Trophoblast cell (in vitro differentiated cells and primary cell): ENCODE measurements at regions not wholly inside any gene's neighbourhood (a gene's known extent, or its start where the extent isn't known, plus 50 kb on each side); places are given as distances from the start of the nearest gene placed in this dataset.

ENCODE experiments used
- DNase-seq, 2 donors: peaks; one replicate each; pipeline ENCODE4 v3.0.0-alpha.2; 2016
- H2AFZ ChIP-seq: 2 replicates; pipeline ENCODE4 v1.6.1; 2013; ENCODE audit warnings: low read length, moderate library complexity, mild to moderate bottlenecking; ENCODE audit not compliant: insufficient read depth, poor library complexity
- H2AK5ac ChIP-seq: 2 replicates; pipeline ENCODE4 v1.6.1; 2013; ENCODE audit warnings: mild to moderate bottlenecking, low read length
- H2BK120ac ChIP-seq: 2 replicates; pipeline ENCODE4 v1.6.1; 2013; ENCODE audit warnings: low read length, mild to moderate bottlenecking, moderate library complexity; ENCODE audit not compliant: insufficient read depth, poor library complexity
- H2BK12ac ChIP-seq: 2 replicates; pipeline ENCODE4 v1.6.1; 2013; ENCODE audit warnings: mild to moderate bottlenecking, low read length, moderate library complexity
- H2BK5ac ChIP-seq: 2 replicates; pipeline ENCODE4 v1.6.1; 2013; ENCODE audit warnings: low read length, low read depth, moderate library complexity, mild to moderate bottlenecking; ENCODE audit not compliant: poor library complexity
- H3K14ac ChIP-seq: 2 replicates; pipeline ENCODE4 v1.6.1; 2013; ENCODE audit warnings: mild to moderate bottlenecking, low read length
- H3K18ac ChIP-seq: 2 replicates; pipeline ENCODE4 v1.6.1; 2013; ENCODE audit warnings: mild to moderate bottlenecking, low read length
- H3K23ac ChIP-seq: 2 replicates; pipeline ENCODE4 v1.6.1; 2013; ENCODE audit warnings: low read length
- H3K27ac ChIP-seq: 2 replicates; pipeline ENCODE4 v1.5.1; 2013; ENCODE audit warnings: low read depth, mild to moderate bottlenecking, inconsistent platforms, low read length, moderate library complexity
- H3K27me3 ChIP-seq: 2 replicates; pipeline ENCODE4 v1.6.1; 2013; ENCODE audit warnings: inconsistent platforms, mild to moderate bottlenecking, low read length, moderate library complexity; ENCODE audit not compliant: insufficient read depth
- H3K36me3 ChIP-seq, 2 experiments: 1 replicate in 1 of 2; 2 replicates in 1 of 2; pipeline ENCODE4 v1.6.1; 2013; ENCODE audit warnings: low read length in 2 of 2, mild to moderate bottlenecking in 2 of 2, moderate library complexity in 1 of 2; ENCODE audit not compliant: insufficient read depth in 2 of 2, control insufficient read depth in 1 of 2
- H3K4ac ChIP-seq: 2 replicates; pipeline ENCODE4 v1.6.1; 2013; ENCODE audit warnings: low read depth, mild to moderate bottlenecking, low read length, moderate library complexity
- H3K4me1 ChIP-seq, 2 experiments: 1 replicate in 1 of 2; 2 replicates in 1 of 2; pipeline ENCODE4 v1.6.1; 2013; ENCODE audit warnings: low read length in 2 of 2, mild to moderate bottlenecking in 2 of 2, moderate library complexity in 1 of 2; ENCODE audit not compliant: insufficient read depth in 2 of 2, control insufficient read depth in 1 of 2
- H3K4me2 ChIP-seq: 2 replicates; pipeline ENCODE4 v1.6.1; 2013; ENCODE audit warnings: inconsistent platforms, mild to moderate bottlenecking, low read length, moderate library complexity
- H3K4me3 ChIP-seq: 2 replicates; pipeline ENCODE4 v1.5.1; 2013; ENCODE audit warnings: mild to moderate bottlenecking, low read depth, low read length, inconsistent platforms
- H3K79me1 ChIP-seq: one replicate; pipeline ENCODE4 v1.6.1; 2013; ENCODE audit warnings: low read length
- H3K79me2 ChIP-seq: 2 replicates; pipeline ENCODE4 v1.6.1; 2013; ENCODE audit warnings: low read length, mild to moderate bottlenecking; ENCODE audit not compliant: control insufficient read depth, insufficient read depth, poor library complexity
- H3K9ac ChIP-seq: 2 replicates; pipeline ENCODE4 v1.6.1; 2013; ENCODE audit warnings: mild to moderate bottlenecking, low read length
- H3K9me3 ChIP-seq: 2 replicates; pipeline ENCODE4 v1.6.1; 2013; ENCODE audit warnings: low read depth, mild to moderate bottlenecking, control low read depth, inconsistent platforms, low read length; ENCODE audit not compliant: insufficient read depth
- H4K12ac ChIP-seq: 2 replicates; pipeline ENCODE4 v1.6.1; 2013; ENCODE audit warnings: low read depth, mild to moderate bottlenecking, low read length, moderate library complexity
- H4K8ac ChIP-seq: 2 replicates; pipeline ENCODE4 v1.6.1; 2013; ENCODE audit warnings: low read depth, mild to moderate bottlenecking, low read length, moderate library complexity
- H4K91ac ChIP-seq: one replicate; pipeline ENCODE4 v1.6.1; 2013; ENCODE audit warnings: low read depth, mild to moderate bottlenecking, low read length, moderate library complexity
- WGBS: extraction: QIAGEN DNeasy Blood & Tissue Kit; methylation state at CpG from one replicate; pipeline ENCODE4 v1.1.7; 2013; ENCODE audit warnings: missing lambda C conversion rate; ENCODE audit not compliant: insufficient read length, insufficient coverage; ENCODE audit errors: extremely low coverage; 5-methylcytosine and 5-hydroxymethylcytosine counted together

DNA sequence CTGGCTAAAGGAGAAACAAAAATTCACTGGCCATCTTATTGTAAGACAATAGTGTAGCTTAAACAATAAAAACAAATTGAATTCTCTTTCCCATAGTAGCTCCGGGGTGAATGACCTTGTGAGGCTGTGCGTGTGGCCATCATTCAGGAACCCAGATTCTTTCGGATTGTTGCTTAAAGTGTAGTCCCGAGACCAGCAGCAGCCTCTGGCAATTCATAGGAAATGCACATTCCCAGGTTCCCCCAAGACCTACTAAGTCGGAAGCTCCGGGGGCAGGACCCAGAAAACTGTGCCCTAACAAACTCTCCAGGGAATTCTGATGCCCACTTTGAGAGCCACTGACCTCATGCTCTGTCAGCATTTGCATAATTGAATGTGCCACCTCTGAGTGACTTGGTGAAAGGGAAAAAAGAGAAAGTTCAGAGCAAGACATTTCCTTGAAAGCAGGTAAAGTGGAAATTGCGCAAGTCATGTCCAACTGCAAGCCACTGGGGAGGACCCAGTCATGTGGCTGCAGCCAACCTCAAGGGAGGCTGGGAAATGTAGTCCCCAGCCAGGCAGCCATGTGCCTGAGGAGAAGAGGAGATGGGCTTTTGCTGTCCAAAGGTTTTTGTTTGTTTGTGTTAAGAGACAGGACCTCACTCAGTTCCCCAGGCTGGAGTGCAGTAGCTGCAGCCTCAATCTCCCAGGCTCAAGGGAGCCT, 50.7 kb upstream of the PNMA8B start:
- Histone ChIP-seq H3K79me1 (peaks cover 3% of the 10 kb centered on the region), H3K27me3 (no peaks in the 10 kb centered on the region), H2BK5ac (no peak overlapping the region), H3K4me2 (peak overlapping the region; percentile 64), H4K91ac (no peak overlapping the region), H3K79me2 (no peaks in the 10 kb centered on the region), H3K9me3 (no peaks in the 10 kb centered on the region), H2AK5ac (no peak overlapping the region), H3K4me1 (no peaks in the 10 kb centered on the region), H3K14ac (no peak overlapping the region), H3K4ac (no peak overlapping the region), H2AFZ (peak overlapping the region; percentile 75), H3K27ac (no peak overlapping the region), H3K18ac (no peak overlapping the region), H3K23ac (no peak overlapping the region), H3K36me3 (no peaks in the 10 kb centered on the region), H3K4me3 (no peak overlapping the region), H3K9ac (peak overlapping the region; percentile 28), H4K12ac (peak overlapping the region; percentile 58), H2BK120ac (no peak overlapping the region), H2BK12ac (no peak overlapping the region), H4K8ac (peak overlapping the region; percentile 86)
- no CpG with 5 or more reads among the region's 7 CpGs for WGBS
- peak; percentile 40 to 65 for DNase-seq

DNA sequence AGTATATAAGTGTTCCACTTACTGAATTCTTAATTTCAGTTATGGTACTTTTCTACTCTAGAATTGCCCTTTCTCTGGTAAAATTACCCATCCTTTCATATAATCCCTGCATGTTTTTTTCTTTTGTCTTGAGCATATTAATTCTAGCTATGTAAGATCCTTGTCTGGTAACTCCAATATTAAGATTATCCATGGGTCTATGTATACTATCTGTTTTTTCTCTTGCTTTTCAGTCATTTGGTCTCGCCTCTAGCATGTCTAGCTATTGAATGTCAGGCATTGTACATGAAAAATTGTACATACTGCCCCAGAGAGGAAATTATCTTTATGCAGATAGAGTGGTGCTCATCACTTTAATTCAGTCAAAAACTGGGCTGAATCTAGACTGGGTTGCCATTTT, 50.4 kb upstream of the CALM3 start:
- no peak overlapping the region for H3K14ac ChIP-seq
- no peak overlapping the region for H3K4ac ChIP-seq
- H3K4me1 ChIP-seq, result no peaks in the 10 kb centered on the region
- H4K12ac ChIP-seq, result no peak overlapping the region
- no peaks in the 10 kb centered on the region for H3K27me3 ChIP-seq
- H3K18ac ChIP-seq, result no peak overlapping the region
- no peak overlapping the region for H2BK12ac ChIP-seq
- H2BK120ac ChIP-seq, result no peak overlapping the region
- H3K4me3 ChIP-seq, result no peak overlapping the region
- H4K8ac ChIP-seq, result no peak overlapping the region
- no peak overlapping the region for H3K23ac ChIP-seq
- H2AK5ac ChIP-seq, result no peak overlapping the region
- H3K9ac ChIP-seq, result no peak overlapping the region
- DNase-seq, result no peak
- no peaks in the 10 kb centered on the region for H3K36me3 ChIP-seq
- no peak overlapping the region for H3K4me2 ChIP-seq
- H3K79me1 ChIP-seq, result peaks cover 3% of the 10 kb centered on the region
- no CpG with 5 or more reads among the region's 1 CpG for WGBS
- H4K91ac ChIP-seq, result no peak overlapping the region
- no peak overlapping the region for H3K27ac ChIP-seq
- H2AFZ ChIP-seq, result no peak overlapping the region
- no peak overlapping the region for H2BK5ac ChIP-seq
- H3K79me2 ChIP-seq, result no peaks in the 10 kb centered on the region
- no peaks in the 10 kb centered on the region for H3K9me3 ChIP-seq

DNA sequence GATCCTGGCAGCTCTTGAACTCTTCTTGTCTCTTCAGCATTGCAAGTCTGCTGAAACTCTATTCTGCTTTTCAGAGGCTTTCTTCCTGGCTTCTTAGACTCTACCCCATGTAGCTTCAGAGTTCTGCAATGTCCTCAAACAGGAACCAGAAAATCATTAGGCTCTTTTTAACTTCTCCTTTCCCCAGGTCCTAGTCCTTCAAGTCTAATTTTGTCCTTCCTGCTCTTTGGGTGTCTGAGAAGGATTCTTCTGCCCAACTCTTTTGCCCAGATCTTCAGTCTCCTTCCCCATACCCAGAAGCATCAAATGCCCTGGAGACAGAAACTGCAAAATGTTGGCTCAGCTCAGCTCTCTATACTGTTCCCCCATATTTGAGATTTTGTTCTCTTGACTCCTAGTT, 50.0 kb upstream of the CALM3 start:
- H3K36me3 ChIP-seq, result no peaks in the 10 kb centered on the region
- no peak overlapping the region for H3K9ac ChIP-seq
- H3K79me1 ChIP-seq, result peaks cover 2% of the 10 kb centered on the region
- H3K14ac ChIP-seq, result no peak overlapping the region
- no peak overlapping the region for H3K4me3 ChIP-seq
- no peak overlapping the region for H4K12ac ChIP-seq
- no peaks in the 10 kb centered on the region for H3K4me1 ChIP-seq
- no peak overlapping the region for H2AK5ac ChIP-seq
- H3K18ac ChIP-seq, result no peak overlapping the region
- no peak overlapping the region for H3K23ac ChIP-seq
- H3K27me3 ChIP-seq, result no peaks in the 10 kb centered on the region
- H3K79me2 ChIP-seq, result no peaks in the 10 kb centered on the region
- no peak overlapping the region for H4K8ac ChIP-seq
- no peak overlapping the region for H3K27ac ChIP-seq
- no peak overlapping the region for H2AFZ ChIP-seq
- H2BK5ac ChIP-seq, result no peak overlapping the region
- no peak for DNase-seq
- no peak overlapping the region for H2BK120ac ChIP-seq
- H3K4me2 ChIP-seq, result no peak overlapping the region
- H4K91ac ChIP-seq, result no peak overlapping the region
- H3K9me3 ChIP-seq, result no peaks in the 10 kb centered on the region
- H2BK12ac ChIP-seq, result no peak overlapping the region
- no peak overlapping the region for H3K4ac ChIP-seq
